Gastrocnemius medialis (tissue), 4 donors: ENCODE measurements at regions not wholly inside any gene's neighbourhood (a gene's known extent, or its start where the extent isn't known, plus 50 kb on each side); places are given as distances from the start of the nearest gene placed in this dataset.

Source experiments
- POLR2A ChIP-seq, 2 donors: fragments of 450-650 bp; IDR thresholded peaks; one replicate each; pipeline ENCODE4 v1.6.1; 2017; ENCODE audit warnings: antibody characterized with exemption in 2 of 2, mild to moderate bottlenecking in 2 of 2, moderate library complexity in 2 of 2
- TF ChIP-seq, protein P1 (sequence below), 5 experiments: fragments of 450-650 bp in 3 of 5; fragments of 200-600 bp in 2 of 5; sonication (generic) in 2 of 5; IDR thresholded peaks in 4 of 5; conservative IDR thresholded peaks in 1 of 5; 1 replicate in 4 of 5; 2 replicates in 1 of 5; pipeline ENCODE4 v1.5.1; 2016 to 2019; ENCODE audit warnings: antibody characterized with exemption in 5 of 5, mild to moderate bottlenecking in 3 of 5, moderate library complexity in 3 of 5

GRCh38 chr5:159566832-159567231, 236.5 kb upstream of the IL12B start:
- TF ChIP-seq, protein P1, sequence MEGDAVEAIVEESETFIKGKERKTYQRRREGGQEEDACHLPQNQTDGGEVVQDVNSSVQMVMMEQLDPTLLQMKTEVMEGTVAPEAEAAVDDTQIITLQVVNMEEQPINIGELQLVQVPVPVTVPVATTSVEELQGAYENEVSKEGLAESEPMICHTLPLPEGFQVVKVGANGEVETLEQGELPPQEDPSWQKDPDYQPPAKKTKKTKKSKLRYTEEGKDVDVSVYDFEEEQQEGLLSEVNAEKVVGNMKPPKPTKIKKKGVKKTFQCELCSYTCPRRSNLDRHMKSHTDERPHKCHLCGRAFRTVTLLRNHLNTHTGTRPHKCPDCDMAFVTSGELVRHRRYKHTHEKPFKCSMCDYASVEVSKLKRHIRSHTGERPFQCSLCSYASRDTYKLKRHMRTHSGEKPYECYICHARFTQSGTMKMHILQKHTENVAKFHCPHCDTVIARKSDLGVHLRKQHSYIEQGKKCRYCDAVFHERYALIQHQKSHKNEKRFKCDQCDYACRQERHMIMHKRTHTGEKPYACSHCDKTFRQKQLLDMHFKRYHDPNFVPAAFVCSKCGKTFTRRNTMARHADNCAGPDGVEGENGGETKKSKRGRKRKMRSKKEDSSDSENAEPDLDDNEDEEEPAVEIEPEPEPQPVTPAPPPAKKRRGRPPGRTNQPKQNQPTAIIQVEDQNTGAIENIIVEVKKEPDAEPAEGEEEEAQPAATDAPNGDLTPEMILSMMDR (IDR thresholded peaks at IDR 0.05 in 4 of 5, conservative IDR thresholded peaks at IDR 0.05 in 1 of 5): no peak
- TF ChIP-seq POLR2A (IDR thresholded peaks at IDR 0.05): no peak
